GM13976 (cell line): ENCODE measurements at regions not wholly inside any gene's neighbourhood (a gene's known extent, or its start where the extent isn't known, plus 50 kb on each side); places are given as distances from the start of the nearest gene placed in this dataset.

Experiments
- DNase-seq: peaks from one replicate; pipeline ENCODE4 v3.0.0; 2012; ENCODE audit warnings: low spot score
- in situ Hi-C: fragments of 300-500 bp; cut with MboI; formaldehyde crosslinking; loops from one replicate; pipeline ENCODE4 v1.12.0; 2022; ENCODE audit warnings: low sequenced_read_pairs, mixed read lengths, inconsistent platforms; ENCODE audit not compliant: unreplicated experiment
- TF ChIP-seq, protein P1 (sequence below): IDR thresholded peaks from 2 replicates; pipeline ENCODE4 v1.5.1; 2012; ENCODE audit warnings: borderline replicate concordance, mild to moderate bottlenecking; ENCODE audit not compliant: insufficient read depth; ENCODE audit errors: extremely low read depth, missing control alignments, control extremely low read depth

DNA sequence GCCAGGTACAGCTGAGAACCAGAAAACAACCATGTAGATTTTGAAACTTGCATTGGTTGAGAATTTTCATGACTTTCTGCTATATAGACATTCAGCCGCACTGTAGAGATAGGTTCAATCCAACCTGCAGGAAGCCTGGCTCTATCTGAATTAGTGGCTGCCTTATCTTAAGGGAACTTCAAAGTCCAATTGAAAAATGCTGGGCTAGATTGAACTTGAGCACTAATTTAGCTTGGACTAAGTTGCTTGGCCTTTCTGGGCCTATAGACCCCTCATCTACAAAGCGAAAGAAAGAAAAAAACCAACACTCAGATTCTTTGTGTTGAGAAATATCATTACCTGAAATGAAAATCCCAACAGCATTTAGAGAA is 332.4 kb downstream of the NUAK1 start:
- in situ Hi-C loops: no loop called here
- no peak for DNase-seq

DNA sequence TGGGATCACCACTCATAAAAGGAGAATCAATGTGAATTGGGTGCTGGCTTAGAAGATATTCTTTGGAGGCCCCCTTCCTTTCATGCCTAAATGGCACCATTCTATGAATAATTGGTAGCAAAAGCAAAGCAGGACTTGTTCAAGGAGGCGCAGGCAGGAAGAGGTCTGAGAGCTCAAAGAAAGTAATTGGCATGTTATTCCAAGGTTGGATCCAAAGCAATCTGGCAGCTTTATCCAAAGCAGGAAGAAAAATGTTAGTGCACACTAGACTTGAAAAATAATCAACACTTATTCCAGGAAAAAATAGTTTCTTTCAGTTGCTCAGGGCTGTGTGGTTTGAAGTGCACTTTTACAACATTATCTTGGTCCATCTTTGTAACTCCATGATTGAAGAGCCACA is 326.4 kb downstream of the NUAK1 start:
- in situ Hi-C loops: no loop called here
- no peak for DNase-seq
- TF ChIP-seq, protein P1, sequence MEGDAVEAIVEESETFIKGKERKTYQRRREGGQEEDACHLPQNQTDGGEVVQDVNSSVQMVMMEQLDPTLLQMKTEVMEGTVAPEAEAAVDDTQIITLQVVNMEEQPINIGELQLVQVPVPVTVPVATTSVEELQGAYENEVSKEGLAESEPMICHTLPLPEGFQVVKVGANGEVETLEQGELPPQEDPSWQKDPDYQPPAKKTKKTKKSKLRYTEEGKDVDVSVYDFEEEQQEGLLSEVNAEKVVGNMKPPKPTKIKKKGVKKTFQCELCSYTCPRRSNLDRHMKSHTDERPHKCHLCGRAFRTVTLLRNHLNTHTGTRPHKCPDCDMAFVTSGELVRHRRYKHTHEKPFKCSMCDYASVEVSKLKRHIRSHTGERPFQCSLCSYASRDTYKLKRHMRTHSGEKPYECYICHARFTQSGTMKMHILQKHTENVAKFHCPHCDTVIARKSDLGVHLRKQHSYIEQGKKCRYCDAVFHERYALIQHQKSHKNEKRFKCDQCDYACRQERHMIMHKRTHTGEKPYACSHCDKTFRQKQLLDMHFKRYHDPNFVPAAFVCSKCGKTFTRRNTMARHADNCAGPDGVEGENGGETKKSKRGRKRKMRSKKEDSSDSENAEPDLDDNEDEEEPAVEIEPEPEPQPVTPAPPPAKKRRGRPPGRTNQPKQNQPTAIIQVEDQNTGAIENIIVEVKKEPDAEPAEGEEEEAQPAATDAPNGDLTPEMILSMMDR: no peak

More for the DNA sequence above, 332.4 kb downstream of the NUAK1 start:
- TF ChIP-seq, protein P1: no peak

DNA sequence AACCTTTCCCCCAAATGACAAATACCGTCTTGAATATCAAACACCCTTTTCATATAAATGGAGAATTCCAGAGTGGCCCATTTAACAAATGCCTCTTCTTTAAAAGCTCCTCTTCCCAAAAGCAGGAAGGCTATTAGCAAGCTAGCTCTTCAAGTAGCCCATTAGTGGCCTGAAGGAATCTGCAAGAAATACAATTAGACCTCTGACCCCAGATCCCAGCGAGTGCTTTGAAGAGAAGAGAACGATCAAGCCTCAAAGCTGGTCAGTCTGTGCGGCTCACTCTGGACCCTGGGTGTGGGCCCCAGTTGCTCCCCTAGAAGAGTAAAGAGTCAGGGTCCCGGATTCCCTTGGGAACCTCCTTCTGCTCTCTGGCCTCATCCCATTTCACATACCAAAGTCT is 325.6 kb downstream of the NUAK1 start:
- DNase-seq: no peak

DNA sequence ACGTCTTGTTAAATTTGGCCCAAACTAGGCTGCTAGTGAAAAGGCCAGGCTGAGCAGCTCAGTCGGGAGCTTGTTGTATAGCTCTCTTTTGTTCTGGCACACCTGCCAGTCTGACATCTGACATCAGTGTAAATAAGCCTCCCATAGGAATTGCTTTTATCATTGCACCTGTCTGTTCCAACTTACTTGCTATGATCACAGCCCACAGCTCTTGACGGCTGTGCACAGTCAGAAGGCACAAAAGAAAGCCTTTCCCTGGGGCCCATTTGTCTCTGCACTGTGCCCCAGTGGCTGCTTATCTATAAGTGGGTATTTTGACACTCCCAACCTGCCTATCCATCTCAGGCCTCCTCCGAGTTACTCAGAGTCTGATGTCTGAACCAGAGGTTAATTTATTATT is 324.5 kb downstream of the NUAK1 start:
- TF ChIP-seq, protein P1: no peak
- in situ Hi-C loops: no loop called here
- DNase-seq: no peak

More for the DNA sequence above, 325.6 kb downstream of the NUAK1 start:
- TF ChIP-seq, protein P1: no peak
- in situ Hi-C loops: no loop called here

DNA sequence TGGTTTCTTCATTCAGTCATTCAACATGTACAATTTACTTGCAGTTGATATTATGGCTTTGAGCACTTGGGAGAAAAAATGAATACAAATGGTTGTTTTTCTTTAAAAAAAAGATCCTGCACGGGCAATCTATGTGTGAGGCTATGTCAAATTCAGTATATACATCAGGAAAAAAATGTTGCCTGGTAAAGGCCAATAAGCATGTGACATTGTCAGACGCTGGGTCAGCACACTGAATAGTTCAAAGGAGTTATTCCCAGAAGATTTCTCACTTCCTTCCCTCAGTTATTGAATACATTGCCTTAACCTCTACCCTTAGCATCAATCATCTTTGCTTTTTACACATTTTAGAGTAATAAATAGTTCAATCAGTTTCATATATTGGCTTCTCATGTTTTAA is 319.2 kb downstream of the NUAK1 start:
- in situ Hi-C loops: no loop called here
- TF ChIP-seq, protein P1: no peak
- DNase-seq: no peak

DNA sequence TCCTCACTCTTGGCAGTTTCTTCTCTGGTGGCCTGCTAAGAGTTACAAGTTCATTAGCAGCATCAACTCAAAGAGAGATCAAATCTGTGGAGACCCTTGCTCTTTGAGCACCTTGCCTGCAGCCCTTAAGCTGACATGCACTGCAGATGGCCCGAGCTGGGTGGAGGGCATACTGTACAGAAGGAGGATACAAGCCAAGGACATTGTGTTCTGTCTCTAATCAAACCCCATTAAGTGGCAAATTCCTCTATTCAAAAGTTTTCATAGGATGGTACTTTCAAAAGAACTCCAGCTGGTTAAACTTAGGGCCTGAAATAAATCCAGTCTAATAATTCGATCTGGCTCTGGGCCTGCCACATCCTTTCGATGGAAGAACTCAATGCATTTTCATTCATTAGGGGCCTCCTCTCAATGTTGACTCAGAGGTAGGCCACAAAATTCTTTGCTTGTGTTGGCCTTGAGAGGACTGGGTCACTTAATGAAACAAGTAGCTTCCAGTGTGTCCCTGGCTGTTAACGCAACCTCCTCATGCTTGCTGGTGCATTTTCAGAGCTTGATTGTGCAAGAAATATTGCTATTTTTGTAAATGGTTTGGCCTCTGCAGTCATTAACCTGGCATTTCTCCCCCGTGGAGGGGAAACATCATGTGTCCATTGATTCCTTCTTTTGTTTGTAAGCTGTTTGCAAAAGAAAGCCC is 318.2 kb downstream of the NUAK1 start:
- in situ Hi-C loops: no loop called here
- no peak for DNase-seq
- TF ChIP-seq, protein P1: no peak
